ENCODE measurements at regions not wholly inside any gene's neighbourhood (a gene's known extent, or its start where the extent isn't known, plus 50 kb on each side); places are given as distances from the start of the nearest gene placed in this dataset.

DNA sequence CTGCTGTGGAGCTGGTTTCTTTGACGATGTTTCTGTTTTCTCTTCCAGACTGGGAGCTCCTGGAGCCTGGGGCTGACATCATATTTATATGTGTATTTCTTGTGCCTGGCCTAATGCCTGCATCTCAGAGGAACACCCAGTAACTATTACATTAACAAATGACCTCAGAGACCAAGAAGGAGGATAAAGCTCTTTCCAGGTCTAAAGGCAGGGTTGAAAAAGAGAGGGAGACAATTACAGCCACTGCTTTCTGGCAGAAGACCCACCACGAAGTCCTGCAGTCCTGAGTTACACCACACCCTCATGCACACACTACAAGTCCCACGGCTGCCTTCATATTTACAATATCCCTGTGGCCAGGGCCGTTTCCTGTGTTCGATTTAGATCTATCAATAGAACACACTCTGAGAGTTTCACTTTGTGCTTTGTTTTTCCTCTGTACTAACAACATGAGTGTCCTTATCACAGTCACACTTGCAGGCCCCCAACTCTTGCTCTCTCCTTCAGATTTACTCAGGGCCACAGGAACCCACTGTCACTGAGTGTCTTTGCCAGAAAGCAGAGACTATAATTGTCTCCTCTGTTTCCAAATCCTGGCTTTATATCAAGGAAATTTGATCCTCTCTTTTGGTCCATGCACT lies 535.5 kb downstream of the MID1IP1 start:
- BruUV-seq (replicated peaks), result no TSS peak
- ATAC-seq (no peak), DNase-seq (no peak)
- no peaks in the 10 kb centered on the region for H4K20me1 ChIP-seq (ENCODE audit: low read length)
- CTCF ChIA-PET, result no interaction called here
- no peaks in the 10 kb centered on the region for H3K9me2 ChIP-seq (replicated peaks; ENCODE audit: low read length)
- H3K27ac ChIP-seq (ENCODE audit: low read length), result no peak overlapping the region
- no peaks in the 10 kb centered on the region for H3K79me2 ChIP-seq (ENCODE audit: low read length)
- H3K9ac ChIP-seq (ENCODE audit: low read length), result no peak overlapping the region
- H2AFZ ChIP-seq (ENCODE audit: low read length), result no peak overlapping the region
- no peaks in the 10 kb centered on the region for H3K36me3 ChIP-seq (ENCODE audit: low read depth, low read length)
- H3K4me2 ChIP-seq (ENCODE audit: low read length), result no peak overlapping the region
- H3F3A ChIP-seq (ENCODE audit: low read length, unreplicated experiment), result no peaks in the 10 kb centered on the region
- H3K9me3 ChIP-seq (ENCODE audit: low read length), result no peaks in the 10 kb centered on the region
- H3K27me3 ChIP-seq (ENCODE audit: low read length), result no peaks in the 10 kb centered on the region; the same call in 1 of the 2 replicates
- H3K4me1 ChIP-seq (ENCODE audit: insufficient read depth, low read length), result no peaks in the 10 kb centered on the region
- H3K4me3 ChIP-seq (ENCODE audit: low read length), result no peak overlapping the region
- TF ChIP-seq, protein P1, sequence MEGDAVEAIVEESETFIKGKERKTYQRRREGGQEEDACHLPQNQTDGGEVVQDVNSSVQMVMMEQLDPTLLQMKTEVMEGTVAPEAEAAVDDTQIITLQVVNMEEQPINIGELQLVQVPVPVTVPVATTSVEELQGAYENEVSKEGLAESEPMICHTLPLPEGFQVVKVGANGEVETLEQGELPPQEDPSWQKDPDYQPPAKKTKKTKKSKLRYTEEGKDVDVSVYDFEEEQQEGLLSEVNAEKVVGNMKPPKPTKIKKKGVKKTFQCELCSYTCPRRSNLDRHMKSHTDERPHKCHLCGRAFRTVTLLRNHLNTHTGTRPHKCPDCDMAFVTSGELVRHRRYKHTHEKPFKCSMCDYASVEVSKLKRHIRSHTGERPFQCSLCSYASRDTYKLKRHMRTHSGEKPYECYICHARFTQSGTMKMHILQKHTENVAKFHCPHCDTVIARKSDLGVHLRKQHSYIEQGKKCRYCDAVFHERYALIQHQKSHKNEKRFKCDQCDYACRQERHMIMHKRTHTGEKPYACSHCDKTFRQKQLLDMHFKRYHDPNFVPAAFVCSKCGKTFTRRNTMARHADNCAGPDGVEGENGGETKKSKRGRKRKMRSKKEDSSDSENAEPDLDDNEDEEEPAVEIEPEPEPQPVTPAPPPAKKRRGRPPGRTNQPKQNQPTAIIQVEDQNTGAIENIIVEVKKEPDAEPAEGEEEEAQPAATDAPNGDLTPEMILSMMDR (conservative IDR thresholded peaks at IDR 0.05; ENCODE audit: low read depth, low read length), result no peak
- no peak for TF ChIP-seq EZH2phosphoT487 (IDR thresholded peaks at IDR 0.05; ENCODE audit: borderline replicate concordance, low read length)
- no peak for TF ChIP-seq EZH2 (IDR thresholded peaks at IDR 0.05; ENCODE audit: low read length, unreplicated experiment)
- intact Hi-C loops (cut with micrococcal nuclease), result no loop called here
- POLR2A ChIA-PET (ENCODE audit: unreplicated experiment), result no interaction called here

DNA sequence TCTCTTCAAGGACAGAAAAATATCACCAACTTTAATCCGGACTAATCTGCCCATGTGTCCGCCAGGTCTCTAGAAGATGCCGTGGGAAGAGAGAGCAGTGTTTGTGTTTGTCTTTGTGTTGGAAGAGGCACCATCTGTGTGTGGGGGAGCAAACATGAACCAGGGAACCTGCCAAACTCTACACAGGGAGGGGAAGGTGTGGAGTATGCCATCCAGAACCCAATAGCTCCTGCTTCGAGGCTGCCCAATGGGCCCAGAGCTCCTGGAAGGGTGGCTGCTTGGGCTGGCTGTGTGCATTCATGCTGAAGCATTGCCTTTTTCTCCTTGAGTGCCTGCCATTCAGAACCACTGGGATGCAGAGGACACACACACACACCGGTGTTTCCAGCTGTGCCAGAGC lies 536.2 kb downstream of the MID1IP1 start:
- H3K4me2 ChIP-seq (ENCODE audit: low read length), result no peak overlapping the region
- no peak overlapping the region for H3K4me3 ChIP-seq (ENCODE audit: low read length)
- H3K9me2 ChIP-seq (replicated peaks; ENCODE audit: low read length), result no peaks in the 10 kb centered on the region
- no peak overlapping the region for H2AFZ ChIP-seq (ENCODE audit: low read length)
- H3K9ac ChIP-seq (ENCODE audit: low read length), result no peak overlapping the region
- no peaks in the 10 kb centered on the region for H3K36me3 ChIP-seq (ENCODE audit: low read depth, low read length)
- no TSS peak for BruUV-seq (replicated peaks)
- no peak overlapping the region for H3K27ac ChIP-seq (ENCODE audit: low read length)
- H4K20me1 ChIP-seq (ENCODE audit: low read length), result no peaks in the 10 kb centered on the region
- POLR2A ChIA-PET (ENCODE audit: unreplicated experiment), result no interaction called here
- H3F3A ChIP-seq (ENCODE audit: low read length, unreplicated experiment), result no peaks in the 10 kb centered on the region
- H3K9me3 ChIP-seq (ENCODE audit: low read length), result no peaks in the 10 kb centered on the region
- no peaks in the 10 kb centered on the region; the same call in 1 of the 2 replicates for H3K27me3 ChIP-seq (ENCODE audit: low read length)
- ATAC-seq (no peak), DNase-seq (no peak)
- intact Hi-C loops (cut with micrococcal nuclease), result no loop called here
- no peaks in the 10 kb centered on the region for H3K4me1 ChIP-seq (ENCODE audit: insufficient read depth, low read length)
- CTCF ChIA-PET, result no interaction called here
- H3K79me2 ChIP-seq (ENCODE audit: low read length), result no peaks in the 10 kb centered on the region
- TF ChIP-seq EZH2phosphoT487 (IDR thresholded peaks at IDR 0.05; ENCODE audit: borderline replicate concordance, low read length) (no peak), EZH2 (IDR thresholded peaks at IDR 0.05; ENCODE audit: low read length, unreplicated experiment) (no peak)
- TF ChIP-seq, protein P1 (conservative IDR thresholded peaks at IDR 0.05; ENCODE audit: low read depth, low read length), result no peak

DNA sequence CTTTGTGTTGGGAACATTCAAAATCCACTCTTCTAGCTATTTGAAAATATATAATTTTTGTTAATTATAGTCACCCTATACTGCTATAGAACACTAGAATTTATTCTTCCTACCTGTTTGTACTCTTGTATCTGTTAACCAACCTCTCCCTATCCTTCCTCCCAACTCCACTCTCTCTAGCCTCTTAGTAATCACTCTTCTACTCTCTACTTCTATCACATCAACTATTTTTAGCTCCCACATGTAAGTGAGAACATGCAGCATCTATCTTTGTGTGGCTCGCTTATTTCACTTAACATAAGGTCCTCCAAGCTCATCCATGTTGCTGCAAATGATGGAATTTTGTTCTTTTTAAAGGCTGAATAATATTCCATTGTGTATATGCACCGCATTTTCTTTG lies 537.3 kb downstream of the MID1IP1 start:
- ATAC-seq, result no peak
- Histone ChIP-seq H3K27me3 (ENCODE audit: low read length) (no peaks in the 10 kb centered on the region; the same call in 1 of the 2 replicates), H3K4me3 (ENCODE audit: low read length) (no peak overlapping the region), H3K9ac (ENCODE audit: low read length) (no peak overlapping the region), H3K36me3 (ENCODE audit: low read depth, low read length) (no peaks in the 10 kb centered on the region), H2AFZ (ENCODE audit: low read length) (no peak overlapping the region), H3K4me1 (ENCODE audit: insufficient read depth, low read length) (no peaks in the 10 kb centered on the region), H3K27ac (ENCODE audit: low read length) (no peak overlapping the region), H4K20me1 (ENCODE audit: low read length) (no peaks in the 10 kb centered on the region), H3K4me2 (ENCODE audit: low read length) (no peak overlapping the region), H3K79me2 (ENCODE audit: low read length) (no peaks in the 10 kb centered on the region), H3K9me2 (replicated peaks; ENCODE audit: low read length) (no peaks in the 10 kb centered on the region), H3F3A (ENCODE audit: low read length, unreplicated experiment) (no peaks in the 10 kb centered on the region), H3K9me3 (ENCODE audit: low read length) (no peaks in the 10 kb centered on the region)
- no peak for DNase-seq
- TF ChIP-seq EZH2 (IDR thresholded peaks at IDR 0.05; ENCODE audit: low read length, unreplicated experiment), result no peak
- TF ChIP-seq, protein P1 (conservative IDR thresholded peaks at IDR 0.05; ENCODE audit: low read depth, low read length), result no peak
- TF ChIP-seq EZH2phosphoT487 (IDR thresholded peaks at IDR 0.05; ENCODE audit: borderline replicate concordance, low read length), result no peak
- intact Hi-C loops (cut with micrococcal nuclease), result no loop called here
- no TSS peak for BruUV-seq (replicated peaks)
- ChIA-PET CTCF (no interaction called here), POLR2A (ENCODE audit: unreplicated experiment) (no interaction called here)
